ENCODE measurements at regions not wholly inside any gene's neighbourhood (a gene's known extent, or its start where the extent isn't known, plus 50 kb on each side); places are given as distances from the start of the nearest gene placed in this dataset.

DNA sequence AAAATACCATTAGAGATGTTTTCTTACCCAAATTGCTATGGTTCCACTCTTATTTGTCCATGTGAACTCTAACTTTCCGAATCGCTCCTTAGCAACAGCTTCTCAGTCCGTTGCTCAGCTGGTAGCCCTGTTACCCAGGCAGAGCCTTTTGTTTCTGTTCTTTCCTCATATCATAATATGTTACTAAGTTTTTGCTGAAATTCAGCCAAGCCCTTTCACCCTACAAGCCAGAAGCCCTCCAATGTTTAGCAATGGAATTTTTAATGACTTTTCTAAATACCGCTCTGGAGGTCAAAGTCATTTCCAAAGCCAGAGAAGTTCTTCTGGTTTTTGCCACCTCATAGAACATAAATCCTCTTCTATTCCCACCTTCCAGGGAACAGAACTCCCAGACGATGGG, 1029.5 kb downstream of the C4orf33 start:
- no peak overlapping the region for H3K4me2 ChIP-seq (ENCODE audit: control insufficient read depth, extremely low read depth, insufficient read depth, low read depth, low read length)
- H3K36me3 ChIP-seq (ENCODE audit: control insufficient read depth in 2 of 2, extremely low read depth in 1 of 2, insufficient read depth in 2 of 2, low read length in 2 of 2), result no peaks in the 10 kb centered on the region
- H3K4me1 ChIP-seq (ENCODE audit: control insufficient read depth, extremely low read depth, insufficient read depth, low read length), result no peaks in the 10 kb centered on the region
- no peaks in the 10 kb centered on the region for H3K79me2 ChIP-seq (ENCODE audit: control insufficient read depth, insufficient read depth, low read length)
- H2AFZ ChIP-seq (ENCODE audit: control insufficient read depth, low read length), result no peak overlapping the region
- H3K4me3 ChIP-seq (ENCODE audit: control insufficient read depth in 2 of 3, extremely low read depth in 1 of 3, insufficient read depth in 2 of 3, low read depth in 1 of 3, low read length in 3 of 3), result no peak overlapping the region
- no peaks in the 10 kb centered on the region for H3K9me3 ChIP-seq (ENCODE audit: control insufficient read depth, low read depth, low read length)
- no peak for TF ChIP-seq EZH2 (IDR thresholded peaks at IDR 0.05; ENCODE audit: low read length)
- TF ChIP-seq, protein P1, sequence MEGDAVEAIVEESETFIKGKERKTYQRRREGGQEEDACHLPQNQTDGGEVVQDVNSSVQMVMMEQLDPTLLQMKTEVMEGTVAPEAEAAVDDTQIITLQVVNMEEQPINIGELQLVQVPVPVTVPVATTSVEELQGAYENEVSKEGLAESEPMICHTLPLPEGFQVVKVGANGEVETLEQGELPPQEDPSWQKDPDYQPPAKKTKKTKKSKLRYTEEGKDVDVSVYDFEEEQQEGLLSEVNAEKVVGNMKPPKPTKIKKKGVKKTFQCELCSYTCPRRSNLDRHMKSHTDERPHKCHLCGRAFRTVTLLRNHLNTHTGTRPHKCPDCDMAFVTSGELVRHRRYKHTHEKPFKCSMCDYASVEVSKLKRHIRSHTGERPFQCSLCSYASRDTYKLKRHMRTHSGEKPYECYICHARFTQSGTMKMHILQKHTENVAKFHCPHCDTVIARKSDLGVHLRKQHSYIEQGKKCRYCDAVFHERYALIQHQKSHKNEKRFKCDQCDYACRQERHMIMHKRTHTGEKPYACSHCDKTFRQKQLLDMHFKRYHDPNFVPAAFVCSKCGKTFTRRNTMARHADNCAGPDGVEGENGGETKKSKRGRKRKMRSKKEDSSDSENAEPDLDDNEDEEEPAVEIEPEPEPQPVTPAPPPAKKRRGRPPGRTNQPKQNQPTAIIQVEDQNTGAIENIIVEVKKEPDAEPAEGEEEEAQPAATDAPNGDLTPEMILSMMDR (optimal IDR thresholded peaks at IDR 0.05 in 1 of 3, IDR thresholded peaks at IDR 0.05 in 1 of 3, conservative IDR thresholded peaks at IDR 0.05 in 1 of 3; ENCODE audit: extremely low read depth in 1 of 3, insufficient read depth in 2 of 3, low read length in 3 of 3), result no peak
- H3K9me1 ChIP-seq (ENCODE audit: control insufficient read depth, extremely low read depth, insufficient read depth, low read length), result no peaks in the 10 kb centered on the region
- H3K27ac ChIP-seq (ENCODE audit: control insufficient read depth, insufficient read depth, low read length), result no peak overlapping the region
- no peak overlapping the region for H3K9ac ChIP-seq (ENCODE audit: control insufficient read depth, extremely low read depth, insufficient read depth, low read length)
- H3K27me3 ChIP-seq (ENCODE audit: control insufficient read depth, extremely low read depth, insufficient read depth, low read length), result no peaks in the 10 kb centered on the region
- FAIRE-seq (no peak), DNase-seq (ENCODE audit: low read depth, low spot score) (no peak)
- dilution Hi-C loops (cut with MboI; ENCODE audit: extremely low pct_ligation_motif_present, low sequenced_read_pairs), result no loop called here
- no peaks in the 10 kb centered on the region for H4K20me1 ChIP-seq (ENCODE audit: control insufficient read depth, extremely low read depth, insufficient read depth, low read length)

DNA sequence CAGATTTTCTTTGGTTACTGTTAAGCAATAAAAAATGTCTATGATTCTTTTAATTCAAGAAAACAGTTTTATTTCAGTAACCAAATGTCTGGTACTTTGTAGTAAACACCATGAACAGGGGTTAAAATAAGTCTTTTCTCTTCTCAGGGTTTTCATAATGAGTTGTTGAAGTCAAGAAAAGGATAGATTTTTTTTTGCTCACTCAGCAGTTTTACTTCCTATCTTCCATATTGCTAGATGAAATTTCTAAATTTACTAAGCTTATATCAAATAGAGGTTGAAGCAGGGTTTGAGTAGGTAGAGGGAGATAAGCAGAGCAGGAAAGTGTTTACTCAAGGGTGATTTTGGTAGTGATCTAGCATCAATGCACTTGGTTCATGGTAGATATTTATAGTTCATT, 1031.3 kb downstream of the C4orf33 start:
- TF ChIP-seq EZH2 (IDR thresholded peaks at IDR 0.05; ENCODE audit: low read length), result no peak
- TF ChIP-seq, protein P1 (optimal IDR thresholded peaks at IDR 0.05 in 1 of 3, IDR thresholded peaks at IDR 0.05 in 1 of 3, conservative IDR thresholded peaks at IDR 0.05 in 1 of 3; ENCODE audit: extremely low read depth in 1 of 3, insufficient read depth in 2 of 3, low read length in 3 of 3), result no peak
- H3K4me2 ChIP-seq (ENCODE audit: control insufficient read depth, extremely low read depth, insufficient read depth, low read depth, low read length), result no peak overlapping the region
- no peak overlapping the region for H2AFZ ChIP-seq (ENCODE audit: control insufficient read depth, low read length)
- no peak overlapping the region for H3K27ac ChIP-seq (ENCODE audit: control insufficient read depth, insufficient read depth, low read length)
- H4K20me1 ChIP-seq (ENCODE audit: control insufficient read depth, extremely low read depth, insufficient read depth, low read length), result no peaks in the 10 kb centered on the region
- no peaks in the 10 kb centered on the region for H3K79me2 ChIP-seq (ENCODE audit: control insufficient read depth, insufficient read depth, low read length)
- DNase-seq (ENCODE audit: low read depth, low spot score) (no peak), FAIRE-seq (no peak)
- no peaks in the 10 kb centered on the region for H3K4me1 ChIP-seq (ENCODE audit: control insufficient read depth, extremely low read depth, insufficient read depth, low read length)
- no peak overlapping the region for H3K9ac ChIP-seq (ENCODE audit: control insufficient read depth, extremely low read depth, insufficient read depth, low read length)
- H3K9me3 ChIP-seq (ENCODE audit: control insufficient read depth, low read depth, low read length), result no peaks in the 10 kb centered on the region
- no peaks in the 10 kb centered on the region for H3K9me1 ChIP-seq (ENCODE audit: control insufficient read depth, extremely low read depth, insufficient read depth, low read length)
- dilution Hi-C loops (cut with MboI; ENCODE audit: extremely low pct_ligation_motif_present, low sequenced_read_pairs), result no loop called here
- H3K27me3 ChIP-seq (ENCODE audit: control insufficient read depth, extremely low read depth, insufficient read depth, low read length), result no peaks in the 10 kb centered on the region
- H3K36me3 ChIP-seq (ENCODE audit: control insufficient read depth in 2 of 2, extremely low read depth in 1 of 2, insufficient read depth in 2 of 2, low read length in 2 of 2), result no peaks in the 10 kb centered on the region
- no peak overlapping the region for H3K4me3 ChIP-seq (ENCODE audit: control insufficient read depth in 2 of 3, extremely low read depth in 1 of 3, insufficient read depth in 2 of 3, low read depth in 1 of 3, low read length in 3 of 3)
